Activated CD8-positive, alpha-beta T cell treated with anti-CD3 and anti-CD28 coated beads, Interleukin-2, amount 10 ng/mL, durations not matched to agents 7 days and 5 days (primary cell): ENCODE measurements at regions not wholly inside any gene's neighbourhood (a gene's known extent, or its start where the extent isn't known, plus 50 kb on each side); places are given as distances from the start of the nearest gene placed in this dataset.

Experiments
- ATAC-seq: fragments of 150-1000 bp; cut with Tn5 transposase; one replicate; pipeline ENCODE4 v1.10.0; 2021; ENCODE audit warnings: moderate library complexity
- CTCF ChIA-PET: fragments of 350-600 bp; sonication (Branson Sonifier 250); formaldehyde crosslinking; loops from one replicate; lab custom pipeline; 2021; ENCODE audit warnings: antibody characterized with exemption; lab: Charles Lee
- POLR2A ChIA-PET: fragments of 350-600 bp; sonication (Branson Sonifier 250); formaldehyde crosslinking; loops from one replicate; lab custom pipeline; 2021; ENCODE audit warnings: antibody characterized with exemption; lab: Charles Lee
- DNase-seq: peaks from one replicate; pipeline ENCODE4 v3.0.0-alpha.2; 2020
- H3K27ac Mint-ChIP-seq: one replicate; pipeline ENCODE4 v1.8.0; 2021; ENCODE audit warnings: mild to moderate bottlenecking, mixed read lengths
- H3K27me3 Mint-ChIP-seq: one replicate; pipeline ENCODE4 v1.8.0; 2021; ENCODE audit warnings: low read depth, mixed read lengths
- H3K36me3 Mint-ChIP-seq: one replicate; pipeline ENCODE4 v1.8.0; 2021; ENCODE audit warnings: low read depth, mixed read lengths
- H3K4me1 Mint-ChIP-seq: one replicate; pipeline ENCODE4 v1.8.0; 2021; ENCODE audit warnings: low read depth, mixed read lengths
- H3K4me3 Mint-ChIP-seq: one replicate; pipeline ENCODE4 v1.8.0; 2021; ENCODE audit warnings: mild to moderate bottlenecking, mixed read lengths
- H3K9me3 Mint-ChIP-seq: one replicate; pipeline ENCODE4 v1.8.0; 2022; ENCODE audit warnings: mixed read lengths; ENCODE audit not compliant: insufficient read depth

- DNase-seq, result no peak
- Mint-ChIP-seq H3K9me3 (no peaks in the 10 kb centered on the region), H3K4me3 (no peak overlapping the region), H3K36me3 (no peaks in the 10 kb centered on the region), H3K4me1 (peaks cover 9% of the 10 kb centered on the region), H3K27ac (no peak overlapping the region), H3K27me3 (no peaks in the 10 kb centered on the region)
- no peak for ATAC-seq
- CTCF ChIA-PET, result interaction anchor here (1.8 kb wide), 1 partner anchor 12 kb away, joined by 4 read pairs; no protein-coding TSS in a partner anchor
- POLR2A ChIA-PET, result no interaction called here
Observed at GRCh38 chr12:68468036-68468435, 135.9 kb upstream of the MDM1 start.

DNA sequence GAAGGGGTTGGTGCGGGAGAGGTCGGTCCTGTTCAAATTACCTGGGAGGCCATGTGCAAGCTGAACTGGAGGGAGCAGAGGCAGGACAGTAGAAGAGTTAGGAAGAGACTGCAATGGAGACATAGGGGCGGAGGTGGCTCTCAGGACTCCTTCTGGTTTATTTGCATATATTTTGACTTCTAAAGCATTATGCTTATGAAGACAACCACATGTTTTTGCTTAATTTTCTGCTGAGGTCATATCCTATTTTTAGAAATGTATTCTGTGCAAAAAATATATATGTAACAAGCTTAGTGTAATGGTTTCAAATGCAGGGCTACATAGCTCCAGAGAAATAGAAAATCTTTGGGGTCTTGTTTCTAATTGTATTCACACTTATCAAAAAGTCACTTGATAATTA, 137.0 kb upstream of the MDM1 start:
- no peaks in the 10 kb centered on the region for H3K9me3 Mint-ChIP-seq
- no peaks in the 10 kb centered on the region for H3K4me1 Mint-ChIP-seq
- no peak overlapping the region for H3K27ac Mint-ChIP-seq
- H3K36me3 Mint-ChIP-seq, result no peaks in the 10 kb centered on the region
- no peaks in the 10 kb centered on the region for H3K27me3 Mint-ChIP-seq
- CTCF ChIA-PET, result interaction anchor here (0.7 kb wide), 1 partner anchor 118 kb away, joined by 3 read pairs; no protein-coding TSS in a partner anchor
- no peak for DNase-seq
- no peak for ATAC-seq
- POLR2A ChIA-PET, result no interaction called here
- H3K4me3 Mint-ChIP-seq, result no peak overlapping the region

- ATAC-seq, result no peak
- ChIA-PET CTCF (no interaction called here), POLR2A (interaction anchor here (0.7 kb wide), 1 partner anchor 10 kb away, joined by 3 read pairs; no protein-coding TSS in a partner anchor)
- Mint-ChIP-seq H3K9me3 (no peaks in the 10 kb centered on the region), H3K4me1 (no peaks in the 10 kb centered on the region), H3K27me3 (no peaks in the 10 kb centered on the region), H3K27ac (no peak overlapping the region), H3K4me3 (no peak overlapping the region), H3K36me3 (no peaks in the 10 kb centered on the region)
- no peak for DNase-seq
Observed at GRCh38 chr12:68470664-68471328, 138.6 kb upstream of the MDM1 start.

DNA sequence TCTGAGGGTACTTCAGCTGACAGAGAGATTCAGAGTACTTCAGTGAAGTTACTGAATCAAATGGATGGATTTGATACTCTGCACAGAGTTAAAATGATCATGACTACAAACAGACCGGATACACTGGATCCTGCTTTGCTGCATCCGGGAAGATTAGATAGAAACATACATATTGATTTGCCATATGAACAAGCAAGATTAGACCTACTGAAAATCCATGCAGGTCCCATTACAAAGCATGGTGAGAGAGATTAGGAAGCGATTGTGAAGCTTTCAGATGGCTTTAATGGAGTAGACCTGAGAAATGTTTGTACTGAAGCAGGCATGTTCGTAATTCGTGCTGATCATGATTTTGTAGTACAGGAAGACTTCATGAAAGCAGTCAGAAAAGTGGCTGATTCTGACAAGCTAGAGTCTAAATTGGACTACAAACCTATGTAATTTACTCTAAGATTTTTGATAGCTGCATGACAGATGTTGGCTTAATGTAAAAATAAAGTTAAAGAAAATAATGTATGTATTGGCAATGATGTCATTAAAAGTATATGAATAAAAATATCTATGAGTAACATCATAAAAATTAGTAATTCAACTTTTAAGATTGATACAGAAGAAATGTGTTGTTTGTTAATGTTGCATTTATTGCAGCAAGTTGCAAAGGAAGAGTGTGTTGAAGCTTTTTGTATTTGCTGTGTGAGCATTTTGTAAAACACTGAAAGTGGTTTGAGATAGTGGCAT, 136.1 kb upstream of the RAP1B start:
- no peaks in the 10 kb centered on the region for H3K27me3 Mint-ChIP-seq
- DNase-seq (no peak), ATAC-seq (no peak)
- H3K27ac Mint-ChIP-seq, result no peak overlapping the region
- ChIA-PET POLR2A (no interaction called here), CTCF (interaction anchor here (1.0 to 1.1 kb wide), 2 partner anchors 14 to 26 kb away, joined by 3 to 4 read pairs; no protein-coding TSS in a partner anchor)
- no peak overlapping the region for H3K4me3 Mint-ChIP-seq
- H3K4me1 Mint-ChIP-seq, result peaks cover 11% of the 10 kb centered on the region
- H3K9me3 Mint-ChIP-seq, result no peaks in the 10 kb centered on the region
- peaks cover 4% of the 10 kb centered on the region for H3K36me3 Mint-ChIP-seq

DNA sequence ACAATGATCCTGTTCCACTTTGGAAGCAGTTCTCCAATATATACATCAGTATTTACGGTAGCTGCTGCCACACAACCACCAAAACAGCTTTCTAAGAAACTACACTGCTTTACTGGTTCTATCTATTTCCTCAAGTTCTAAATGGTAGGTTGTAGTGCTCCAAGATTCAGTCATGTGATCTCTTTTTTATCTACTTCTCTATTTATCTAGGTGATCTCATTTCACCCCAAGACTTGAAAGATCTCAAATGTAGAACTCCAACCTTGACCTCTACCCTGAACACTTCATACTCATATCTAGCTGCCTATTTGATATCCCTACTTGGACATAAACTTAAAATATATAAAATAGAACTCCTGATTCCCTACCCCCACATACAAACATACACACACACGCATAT, 133.9 kb upstream of the RAP1B start:
- Mint-ChIP-seq H3K36me3 (peaks cover 18% of the 10 kb centered on the region), H3K27ac (no peak overlapping the region), H3K9me3 (peaks cover 8% of the 10 kb centered on the region), H3K4me1 (peaks cover 28% of the 10 kb centered on the region), H3K27me3 (no peaks in the 10 kb centered on the region), H3K4me3 (no peak overlapping the region)
- DNase-seq (no peak), ATAC-seq (no peak)
- POLR2A ChIA-PET, result no interaction called here
- CTCF ChIA-PET, result no interaction called here

- Mint-ChIP-seq H3K4me1 (peaks cover 33% of the 10 kb centered on the region), H3K4me3 (no peak overlapping the region), H3K27ac (no peak overlapping the region), H3K27me3 (no peaks in the 10 kb centered on the region), H3K9me3 (peaks cover 8% of the 10 kb centered on the region), H3K36me3 (peaks cover 18% of the 10 kb centered on the region)
- ATAC-seq, result no peak
- DNase-seq, result no peak
- ChIA-PET POLR2A (no interaction called here), CTCF (no interaction called here)
Observed at GRCh38 chr12:68477261-68477772, 133.4 kb upstream of the RAP1B start.

- Mint-ChIP-seq H3K4me1 (peaks cover 39% of the 10 kb centered on the region), H3K27ac (no peak overlapping the region), H3K27me3 (no peaks in the 10 kb centered on the region), H3K4me3 (no peak overlapping the region), H3K9me3 (peaks cover 8% of the 10 kb centered on the region), H3K36me3 (peaks cover 18% of the 10 kb centered on the region)
- DNase-seq (no peak), ATAC-seq (no peak)
- ChIA-PET POLR2A (no interaction called here), CTCF (no interaction called here)
Observed at GRCh38 chr12:68477906-68478305, 132.8 kb upstream of the RAP1B start.

DNA sequence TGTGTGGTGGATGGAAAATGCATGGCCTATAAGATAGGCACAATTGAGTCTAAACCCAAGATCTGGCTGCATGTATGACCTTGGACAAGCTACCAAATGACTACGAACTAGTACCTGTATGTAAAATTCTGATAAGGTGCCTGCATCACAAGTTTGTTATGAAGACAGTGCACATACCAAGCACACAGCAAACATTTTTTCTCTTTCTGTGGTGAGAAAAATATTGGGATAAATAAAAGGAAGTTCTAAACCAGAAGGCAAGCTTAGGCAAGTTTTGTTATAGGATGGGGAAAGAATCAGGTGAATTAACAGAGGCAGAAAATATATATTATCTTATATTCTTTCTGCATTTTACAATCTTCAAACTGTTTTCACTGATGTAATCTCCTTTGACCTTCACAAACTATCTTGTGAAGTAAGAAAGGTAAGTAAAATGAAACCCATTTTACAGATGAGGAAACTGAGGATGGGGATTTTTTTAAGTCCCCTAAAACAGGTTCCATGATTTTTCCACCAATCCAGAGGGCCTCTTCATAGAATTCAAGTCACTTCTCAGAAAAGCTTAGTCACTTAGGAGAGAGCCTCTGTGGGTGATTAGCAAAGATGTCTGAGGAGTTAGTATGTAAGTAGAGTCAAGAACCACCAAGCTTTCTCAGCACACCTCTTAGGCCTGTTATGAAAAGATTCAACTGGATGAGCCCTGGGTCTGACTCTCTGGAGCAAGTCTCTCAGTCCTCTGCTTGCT, 132.0 kb upstream of the RAP1B start:
- Mint-ChIP-seq H3K4me1 (peaks cover 47% of the 10 kb centered on the region), H3K4me3 (no peak overlapping the region), H3K27me3 (no peaks in the 10 kb centered on the region), H3K36me3 (peaks cover 18% of the 10 kb centered on the region), H3K27ac (no peak overlapping the region), H3K9me3 (peaks cover 8% of the 10 kb centered on the region)
- DNase-seq (no peak), ATAC-seq (no peak)
- ChIA-PET CTCF (interaction anchor here (1.3 kb wide), 1 partner anchor 29 kb away, joined by 3 read pairs; no protein-coding TSS in a partner anchor), POLR2A (interaction anchor here (0.6 kb wide), 1 partner anchor 189 kb away, joined by 3 read pairs; no protein-coding TSS in a partner anchor)

GRCh38 chr12:68479261-68479895, 131.3 kb upstream of the RAP1B start:
- no peak for ATAC-seq
- Mint-ChIP-seq H3K4me1 (peaks cover 51% of the 10 kb centered on the region), H3K9me3 (peaks cover 12% of the 10 kb centered on the region), H3K27me3 (no peaks in the 10 kb centered on the region), H3K4me3 (no peak overlapping the region), H3K36me3 (peaks cover 21% of the 10 kb centered on the region), H3K27ac (no peak overlapping the region)
- POLR2A ChIA-PET, result interaction anchor here (0.6 kb wide), 1 partner anchor 190 kb away, joined by 3 read pairs; no protein-coding TSS in a partner anchor
- CTCF ChIA-PET, result interaction anchor here (1.1 to 1.3 kb wide), 2 partner anchors 17 to 30 kb away, joined by 3 to 4 read pairs; no protein-coding TSS in a partner anchor
- DNase-seq, result no peak

DNA sequence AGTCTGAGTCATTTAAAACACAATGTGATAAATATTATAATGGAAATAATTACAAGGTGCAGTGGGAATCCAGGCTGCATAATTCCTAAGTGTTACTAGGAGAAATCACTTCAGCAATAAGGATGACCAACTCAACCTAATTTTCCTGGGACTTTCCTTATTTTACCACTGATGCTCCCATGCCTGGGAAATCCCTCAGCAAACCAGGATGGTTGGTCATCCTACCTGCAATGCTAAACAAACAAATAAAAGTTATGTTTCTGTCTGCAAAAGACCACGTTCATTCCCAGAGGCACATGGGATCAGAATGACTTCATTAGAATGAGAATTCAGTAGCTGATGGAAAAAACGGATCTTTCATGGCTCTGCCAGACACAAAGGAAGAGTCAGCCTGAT, 130.8 kb upstream of the RAP1B start:
- Mint-ChIP-seq H3K27me3 (no peaks in the 10 kb centered on the region), H3K4me1 (peaks cover 51% of the 10 kb centered on the region), H3K4me3 (no peak overlapping the region), H3K36me3 (peaks cover 22% of the 10 kb centered on the region), H3K9me3 (peaks cover 12% of the 10 kb centered on the region), H3K27ac (no peak overlapping the region)
- DNase-seq (no peak), ATAC-seq (no peak)
- CTCF ChIA-PET, result interaction anchor here (1.1 to 1.3 kb wide), 3 partner anchors 13 to 31 kb away, joined by 3 to 4 read pairs (median 4); no protein-coding TSS in a partner anchor
- POLR2A ChIA-PET, result interaction anchor here (0.6 kb wide), 1 partner anchor 428 kb away, joined by 5 read pairs; no protein-coding TSS in a partner anchor

- DNase-seq (no peak), ATAC-seq (no peak)
- Mint-ChIP-seq H3K27ac (peak overlapping the region; percentile 28), H3K27me3 (no peaks in the 10 kb centered on the region), H3K4me3 (no peak overlapping the region), H3K4me1 (peaks cover 51% of the 10 kb centered on the region), H3K36me3 (peaks cover 22% of the 10 kb centered on the region), H3K9me3 (peaks cover 12% of the 10 kb centered on the region)
- POLR2A ChIA-PET, result interaction anchor here (0.6 to 1.5 kb wide), 2 partner anchors 18 to 429 kb away, joined by 5 to 6 read pairs; no protein-coding TSS in a partner anchor
- CTCF ChIA-PET, result interaction anchor here (1.1 to 1.3 kb wide), 3 partner anchors 14 to 25 kb away, joined by 3 to 4 read pairs (median 4); no protein-coding TSS in a partner anchor
Observed at GRCh38 chr12:68480526-68480925, 130.2 kb upstream of the RAP1B start.
